ENCODE measurements at regions not wholly inside any gene's neighbourhood (a gene's known extent, or its start where the extent isn't known, plus 50 kb on each side); places are given as distances from the start of the nearest gene placed in this dataset.

DNA sequence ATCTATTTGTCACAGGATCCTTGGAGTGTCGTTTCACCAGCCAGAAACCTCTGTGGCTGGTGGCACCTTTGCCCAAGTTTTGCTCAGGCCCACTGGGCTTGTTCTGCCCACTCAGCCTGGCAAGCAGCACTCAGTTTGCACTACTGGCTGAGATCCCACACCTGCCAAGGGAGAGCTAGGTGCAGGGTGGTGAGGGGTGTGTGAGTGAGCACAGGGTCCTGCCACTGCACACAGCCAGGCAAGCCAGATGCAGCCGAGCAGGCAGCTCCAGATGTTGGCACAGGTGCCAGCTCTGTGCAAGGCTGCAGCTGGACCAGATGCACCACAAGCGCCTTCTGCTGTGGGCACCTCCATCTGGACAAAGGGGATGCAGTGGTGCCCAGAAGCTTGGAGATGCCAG lies 281.7 kb upstream of the UBE2E3 start:
- WGBS (ENCODE audit: low lambda C conversion rate): 63% methylated on average over 1 of the region's 3 CpGs
- POLR2A ChIA-PET: no interaction called here
- no peaks in the 10 kb centered on the region for H4K20me1 ChIP-seq (ENCODE audit: insufficient read depth)
- no peaks in the 10 kb centered on the region for H3K27me3 ChIP-seq (ENCODE audit: insufficient read depth)
- no peak overlapping the region for H3K4me2 ChIP-seq
- no peaks in the 10 kb centered on the region for H3K79me2 ChIP-seq (ENCODE audit: insufficient read depth)
- no peak overlapping the region for H3K4me3 ChIP-seq (ENCODE audit: low read depth in 2 of 2, low read length in 1 of 2)
- H3K4me1 ChIP-seq (ENCODE audit: control insufficient read depth in 1 of 2, insufficient read depth in 2 of 2, low read depth in 1 of 2, low read length in 1 of 2): no peaks in the 10 kb centered on the region; a peak in 1 of 4 replicates
- H3K9ac ChIP-seq: no peak overlapping the region
- H3K9me2 ChIP-seq: no peaks in the 10 kb centered on the region
- H3F3A ChIP-seq (replicated peaks; ENCODE audit: insufficient read depth): no peaks in the 10 kb centered on the region
- CTCF ChIA-PET: no interaction called here
- DNase-seq: no peak
- H3K27ac ChIP-seq (ENCODE audit: low read depth in 2 of 2, low read length in 1 of 2): no peak overlapping the region
- no peak overlapping the region for H2AFZ ChIP-seq (ENCODE audit: low read depth)
- H3K36me3 ChIP-seq (replicated peaks in 1 of 2; ENCODE audit: control insufficient read depth in 1 of 2, insufficient read depth in 2 of 2, low read length in 1 of 2): no peaks in the 10 kb centered on the region
- TF ChIP-seq FOXJ3 (CRISPR knock-in tag; IDR thresholded peaks at IDR 0.05) (no peak), ELF1 (IDR thresholded peaks at IDR 0.05) (no peak), YY1 (IDR thresholded peaks at IDR 0.05; ENCODE audit: low read depth) (no peak), TAF1 (IDR thresholded peaks at IDR 0.05; ENCODE audit: borderline replicate concordance, low read depth, low read length) (no peak), JUND (IDR thresholded peaks at IDR 0.05) (no peak), NRF1 (IDR thresholded peaks at IDR 0.05; ENCODE audit: low read depth, low read length) (no peak), GABPA (IDR thresholded peaks at IDR 0.05; ENCODE audit: low read depth) (no peak), SIN3A (IDR thresholded peaks at IDR 0.05; ENCODE audit: borderline replicate concordance, low read depth, low read length) (no peak), MEF2A (IDR thresholded peaks at IDR 0.05; ENCODE audit: borderline replicate concordance, low read depth) (no peak), EZH2phosphoT487 (IDR thresholded peaks at IDR 0.05; ENCODE audit: borderline replicate concordance, low read depth) (no peak), TCF12 (IDR thresholded peaks at IDR 0.05) (no peak), RCOR1 (IDR thresholded peaks at IDR 0.05; ENCODE audit: low read length) (no peak), NFIC (IDR thresholded peaks at IDR 0.05; ENCODE audit: borderline replicate concordance) (no peak)
- TF ChIP-seq, protein P1, sequence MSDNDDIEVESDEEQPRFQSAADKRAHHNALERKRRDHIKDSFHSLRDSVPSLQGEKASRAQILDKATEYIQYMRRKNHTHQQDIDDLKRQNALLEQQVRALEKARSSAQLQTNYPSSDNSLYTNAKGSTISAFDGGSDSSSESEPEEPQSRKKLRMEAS (IDR thresholded peaks at IDR 0.05; ENCODE audit: low read depth): no peak
- TF ChIP-seq, protein P2, sequence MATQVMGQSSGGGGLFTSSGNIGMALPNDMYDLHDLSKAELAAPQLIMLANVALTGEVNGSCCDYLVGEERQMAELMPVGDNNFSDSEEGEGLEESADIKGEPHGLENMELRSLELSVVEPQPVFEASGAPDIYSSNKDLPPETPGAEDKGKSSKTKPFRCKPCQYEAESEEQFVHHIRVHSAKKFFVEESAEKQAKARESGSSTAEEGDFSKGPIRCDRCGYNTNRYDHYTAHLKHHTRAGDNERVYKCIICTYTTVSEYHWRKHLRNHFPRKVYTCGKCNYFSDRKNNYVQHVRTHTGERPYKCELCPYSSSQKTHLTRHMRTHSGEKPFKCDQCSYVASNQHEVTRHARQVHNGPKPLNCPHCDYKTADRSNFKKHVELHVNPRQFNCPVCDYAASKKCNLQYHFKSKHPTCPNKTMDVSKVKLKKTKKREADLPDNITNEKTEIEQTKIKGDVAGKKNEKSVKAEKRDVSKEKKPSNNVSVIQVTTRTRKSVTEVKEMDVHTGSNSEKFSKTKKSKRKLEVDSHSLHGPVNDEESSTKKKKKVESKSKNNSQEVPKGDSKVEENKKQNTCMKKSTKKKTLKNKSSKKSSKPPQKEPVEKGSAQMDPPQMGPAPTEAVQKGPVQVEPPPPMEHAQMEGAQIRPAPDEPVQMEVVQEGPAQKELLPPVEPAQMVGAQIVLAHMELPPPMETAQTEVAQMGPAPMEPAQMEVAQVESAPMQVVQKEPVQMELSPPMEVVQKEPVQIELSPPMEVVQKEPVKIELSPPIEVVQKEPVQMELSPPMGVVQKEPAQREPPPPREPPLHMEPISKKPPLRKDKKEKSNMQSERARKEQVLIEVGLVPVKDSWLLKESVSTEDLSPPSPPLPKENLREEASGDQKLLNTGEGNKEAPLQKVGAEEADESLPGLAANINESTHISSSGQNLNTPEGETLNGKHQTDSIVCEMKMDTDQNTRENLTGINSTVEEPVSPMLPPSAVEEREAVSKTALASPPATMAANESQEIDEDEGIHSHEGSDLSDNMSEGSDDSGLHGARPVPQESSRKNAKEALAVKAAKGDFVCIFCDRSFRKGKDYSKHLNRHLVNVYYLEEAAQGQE (IDR thresholded peaks at IDR 0.05; ENCODE audit: low read depth, low read length): no peak
- TF ChIP-seq, protein P3, sequence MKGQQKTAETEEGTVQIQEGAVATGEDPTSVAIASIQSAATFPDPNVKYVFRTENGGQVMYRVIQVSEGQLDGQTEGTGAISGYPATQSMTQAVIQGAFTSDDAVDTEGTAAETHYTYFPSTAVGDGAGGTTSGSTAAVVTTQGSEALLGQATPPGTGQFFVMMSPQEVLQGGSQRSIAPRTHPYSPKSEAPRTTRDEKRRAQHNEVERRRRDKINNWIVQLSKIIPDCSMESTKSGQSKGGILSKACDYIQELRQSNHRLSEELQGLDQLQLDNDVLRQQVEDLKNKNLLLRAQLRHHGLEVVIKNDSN (IDR thresholded peaks at IDR 0.05; ENCODE audit: borderline replicate concordance, low read depth): no peak
- TF ChIP-seq, protein P4, sequence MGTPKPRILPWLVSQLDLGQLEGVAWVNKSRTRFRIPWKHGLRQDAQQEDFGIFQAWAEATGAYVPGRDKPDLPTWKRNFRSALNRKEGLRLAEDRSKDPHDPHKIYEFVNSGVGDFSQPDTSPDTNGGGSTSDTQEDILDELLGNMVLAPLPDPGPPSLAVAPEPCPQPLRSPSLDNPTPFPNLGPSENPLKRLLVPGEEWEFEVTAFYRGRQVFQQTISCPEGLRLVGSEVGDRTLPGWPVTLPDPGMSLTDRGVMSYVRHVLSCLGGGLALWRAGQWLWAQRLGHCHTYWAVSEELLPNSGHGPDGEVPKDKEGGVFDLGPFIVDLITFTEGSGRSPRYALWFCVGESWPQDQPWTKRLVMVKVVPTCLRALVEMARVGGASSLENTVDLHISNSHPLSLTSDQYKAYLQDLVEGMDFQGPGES (IDR thresholded peaks at IDR 0.05; ENCODE audit: low read depth, low read length): no peak
- TF ChIP-seq, protein P5, sequence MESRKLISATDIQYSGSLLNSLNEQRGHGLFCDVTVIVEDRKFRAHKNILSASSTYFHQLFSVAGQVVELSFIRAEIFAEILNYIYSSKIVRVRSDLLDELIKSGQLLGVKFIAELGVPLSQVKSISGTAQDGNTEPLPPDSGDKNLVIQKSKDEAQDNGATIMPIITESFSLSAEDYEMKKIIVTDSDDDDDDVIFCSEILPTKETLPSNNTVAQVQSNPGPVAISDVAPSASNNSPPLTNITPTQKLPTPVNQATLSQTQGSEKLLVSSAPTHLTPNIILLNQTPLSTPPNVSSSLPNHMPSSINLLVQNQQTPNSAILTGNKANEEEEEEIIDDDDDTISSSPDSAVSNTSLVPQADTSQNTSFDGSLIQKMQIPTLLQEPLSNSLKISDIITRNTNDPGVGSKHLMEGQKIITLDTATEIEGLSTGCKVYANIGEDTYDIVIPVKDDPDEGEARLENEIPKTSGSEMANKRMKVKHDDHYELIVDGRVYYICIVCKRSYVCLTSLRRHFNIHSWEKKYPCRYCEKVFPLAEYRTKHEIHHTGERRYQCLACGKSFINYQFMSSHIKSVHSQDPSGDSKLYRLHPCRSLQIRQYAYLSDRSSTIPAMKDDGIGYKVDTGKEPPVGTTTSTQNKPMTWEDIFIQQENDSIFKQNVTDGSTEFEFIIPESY (IDR thresholded peaks at IDR 0.05; ENCODE audit: borderline replicate concordance, low read depth): no peak
- no peaks in the 10 kb centered on the region for H3K9me3 ChIP-seq

Measured in SK-N-SH (cell line).